CD4-positive, alpha-beta T cell (primary cell): ENCODE measurements at regions not wholly inside any gene's neighbourhood (a gene's known extent, or its start where the extent isn't known, plus 50 kb on each side); places are given as distances from the start of the nearest gene placed in this dataset.

Experiments used
- ATAC-seq: fragments of 200-7000 bp; cut with Tn5 transposase; one replicate; pipeline ENCODE4 v1.10.0; 2022; ENCODE audit warnings: mild to moderate bottlenecking; ENCODE audit not compliant: poor library complexity
- CTCF ChIA-PET: fragments of 350-600 bp; sonication (Branson Sonifier 250); formaldehyde crosslinking; loops from one replicate; lab custom pipeline; 2021; ENCODE audit warnings: antibody characterized with exemption, inconsistent platforms; lab: Charles Lee
- POLR2A ChIA-PET: fragments of 350-600 bp; sonication (Branson Sonifier 250); formaldehyde crosslinking; loops from one replicate; lab custom pipeline; 2021; ENCODE audit warnings: antibody characterized with exemption, inconsistent platforms; lab: Charles Lee
- DNase-seq, 14 experiments: peaks; one replicate each; pipeline ENCODE4 v3.0.0-alpha.2; 2013 to 2020; ENCODE audit warnings: mixed read lengths in 2 of 14
- H3K27ac ChIP-seq, 2 donors: one replicate each; pipeline versions ENCODE4 v1.5.1 to v1.7.0; 2013; ENCODE audit warnings: low read length in 2 of 2, low read depth in 1 of 2, mild to moderate bottlenecking in 1 of 2
- H3K27me3 ChIP-seq, 2 experiments: 1 replicate in 1 of 2; 2 replicates in 1 of 2; pipeline versions ENCODE4 v1.6.1 to v1.7.0; 2013; ENCODE audit warnings: low read length in 2 of 2, control low read depth in 1 of 2, mild to moderate bottlenecking in 1 of 2, moderate library complexity in 1 of 2; ENCODE audit not compliant: insufficient read depth in 2 of 2, control insufficient read depth in 1 of 2
- H3K36me3 ChIP-seq: one replicate; pipeline ENCODE4 v1.6.1; 2013; ENCODE audit warnings: low read length, control low read depth; ENCODE audit not compliant: insufficient read depth
- H3K4me1 ChIP-seq: one replicate; pipeline ENCODE4 v1.6.1; 2013; ENCODE audit warnings: low read length, control low read depth; ENCODE audit not compliant: insufficient read depth
- H3K4me3 ChIP-seq: one replicate; pipeline ENCODE4 v1.5.1; 2013; ENCODE audit warnings: mild to moderate bottlenecking, low read length, moderate library complexity
- H3K9me3 ChIP-seq, 2 experiments: 1 replicate in 1 of 2; 2 replicates in 1 of 2; pipeline versions ENCODE4 v1.6.1 to v1.7.0; 2013; ENCODE audit warnings: low read length in 2 of 2, mild to moderate bottlenecking in 2 of 2, control low read depth in 1 of 2, moderate library complexity in 1 of 2; ENCODE audit not compliant: control insufficient read depth in 1 of 2, insufficient read depth in 1 of 2
- H3K27ac Mint-ChIP-seq: one replicate; pipeline ENCODE4 v1.8.0; 2020; ENCODE audit warnings: mixed read lengths
- H3K27me3 Mint-ChIP-seq: one replicate; pipeline ENCODE4 v1.8.0; 2021; ENCODE audit warnings: mixed read lengths
- H3K36me3 Mint-ChIP-seq: one replicate; pipeline ENCODE4 v1.8.0; 2021; ENCODE audit warnings: low read depth, mixed read lengths
- H3K4me1 Mint-ChIP-seq: one replicate; pipeline ENCODE4 v1.8.0; 2021; ENCODE audit warnings: low read depth, mixed read lengths
- H3K4me3 Mint-ChIP-seq: one replicate; pipeline ENCODE4 v1.8.0; 2020; ENCODE audit warnings: mild to moderate bottlenecking, mixed read lengths
- H3K9me3 Mint-ChIP-seq: one replicate; pipeline ENCODE4 v1.8.0; 2020; ENCODE audit warnings: mixed read lengths
- CTCF ChIP-seq: fragments of 200-600 bp; IDR thresholded peaks from one replicate; pipeline ENCODE4 v1.8.0; 2022; ENCODE audit warnings: antibody characterized with exemption, mild to moderate bottlenecking
- intact Hi-C, 2 experiments: fragments of 100-400 bp; cut with DNase I in 1 of 2; cut with micrococcal nuclease in 1 of 2; formaldehyde crosslinking; loops; one replicate each; pipeline versions ENCODE4 v1.15.1 to v1.9.0; 2023 to 2025; cut with DNase I, micrococcal nuclease

- H3K9me3 ChIP-seq, result peaks cover 0 to 4% of the 10 kb centered on the region in 2 experiments
- H3K36me3 Mint-ChIP-seq, result no peaks in the 10 kb centered on the region
- ATAC-seq (no peak), DNase-seq (no peak)
- CTCF ChIA-PET, result no interaction called here
- H3K9me3 Mint-ChIP-seq, result peaks cover 15% of the 10 kb centered on the region
- no peak overlapping the region for H3K27ac Mint-ChIP-seq
- no peaks in the 10 kb centered on the region for H3K36me3 ChIP-seq
- H3K4me3 Mint-ChIP-seq, result no peak overlapping the region
- POLR2A ChIA-PET, result no interaction called here
- no peaks in the 10 kb centered on the region for H3K27me3 Mint-ChIP-seq
- H3K4me1 Mint-ChIP-seq, result no peaks in the 10 kb centered on the region
- H3K27ac ChIP-seq, result no peak overlapping the region
- no peaks in the 10 kb centered on the region for H3K4me1 ChIP-seq
- no peak overlapping the region for H3K4me3 ChIP-seq
- intact Hi-C loops, result no loop called here
- H3K27me3 ChIP-seq, result no peaks in the 10 kb centered on the region
- no peak for TF ChIP-seq CTCF
Measured at GRCh38 chr5:89628876-89629635, 746.1 kb upstream of the MEF2C start.

GRCh38 chr5:89615839-89616518 is 733.0 kb upstream of the MEF2C start:
- ChIA-PET CTCF (no interaction called here), POLR2A (no interaction called here)
- intact Hi-C loops, result no loop called here
- H3K36me3 Mint-ChIP-seq, result no peaks in the 10 kb centered on the region
- Histone ChIP-seq H3K4me3 (no peak overlapping the region), H3K4me1 (no peaks in the 10 kb centered on the region), H3K27me3 (no peaks in the 10 kb centered on the region), H3K27ac (no peak overlapping the region), H3K36me3 (no peaks in the 10 kb centered on the region), H3K9me3 (no peaks in the 10 kb centered on the region)
- DNase-seq (no peak), ATAC-seq (no peak)
- peaks cover 7% of the 10 kb centered on the region for H3K9me3 Mint-ChIP-seq
- H3K4me3 Mint-ChIP-seq, result no peak overlapping the region
- TF ChIP-seq CTCF, result no peak
- no peaks in the 10 kb centered on the region for H3K4me1 Mint-ChIP-seq
- no peaks in the 10 kb centered on the region for H3K27me3 Mint-ChIP-seq
- no peak overlapping the region for H3K27ac Mint-ChIP-seq

- H3K4me1 ChIP-seq, result no peaks in the 10 kb centered on the region
- Mint-ChIP-seq H3K4me1 (no peaks in the 10 kb centered on the region), H3K27me3 (no peaks in the 10 kb centered on the region), H3K4me3 (no peak overlapping the region), H3K36me3 (no peaks in the 10 kb centered on the region), H3K27ac (no peak overlapping the region), H3K9me3 (peaks cover 6% of the 10 kb centered on the region)
- H3K36me3 ChIP-seq, result no peaks in the 10 kb centered on the region
- ChIA-PET CTCF (no interaction called here), POLR2A (no interaction called here)
- ATAC-seq (no peak), DNase-seq (no peak)
- no peak overlapping the region for H3K27ac ChIP-seq
- H3K27me3 ChIP-seq, result no peaks in the 10 kb centered on the region
- H3K9me3 ChIP-seq, result no peaks in the 10 kb centered on the region
- no peak overlapping the region for H3K4me3 ChIP-seq
- intact Hi-C loops, result no loop called here
- no peak for TF ChIP-seq CTCF
Measured at GRCh38 chr5:89613222-89613956, 730.4 kb upstream of the MEF2C start.
